HG03558 (cell line): ENCODE measurements at regions not wholly inside any gene's neighbourhood (a gene's known extent, or its start where the extent isn't known, plus 50 kb on each side); places are given as distances from the start of the nearest gene placed in this dataset.

Experiments
- ATAC-seq: cut with Tn5 transposase; IDR thresholded peaks from one replicate; pipeline ENCODE4 v1.9.1; 2021; ENCODE audit warnings: moderate number of reproducible peaks; ENCODE audit not compliant: unreplicated experiment; ENCODE audit errors: extremely low read depth

- no peak for ATAC-seq
Measured at GRCh38 chr7:45235905-45236304, 78.3 kb downstream of the RAMP3 start.

- no peak for ATAC-seq
Measured at GRCh38 chr7:45236666-45237065, 79.1 kb downstream of the RAMP3 start.

GRCh38 chr7:45237788-45238461 lies 80.3 kb downstream of the RAMP3 start:
- ATAC-seq: no peak

GRCh38 chr7:45238806-45239205 lies 81.2 kb downstream of the RAMP3 start:
- ATAC-seq: no peak

GRCh38 chr7:45239486-45239885 lies 81.9 kb downstream of the RAMP3 start:
- no peak for ATAC-seq

- ATAC-seq: no peak
Measured at GRCh38 chr7:45240273-45240771, 82.7 kb downstream of the RAMP3 start.

GRCh38 chr7:45240926-45241325 lies 83.3 kb downstream of the RAMP3 start:
- no peak for ATAC-seq

- ATAC-seq: no peak
Measured at GRCh38 chr7:45241339-45242109, 83.9 kb downstream of the RAMP3 start.

GRCh38 chr7:45242261-45242660 lies 84.7 kb downstream of the RAMP3 start:
- ATAC-seq: no peak

GRCh38 chr7:45242698-45243097 lies 85.1 kb downstream of the RAMP3 start:
- ATAC-seq: no peak

GRCh38 chr7:45244981-45245380 lies 87.4 kb downstream of the RAMP3 start:
- ATAC-seq: no peak

GRCh38 chr7:45246339-45246738 lies 88.7 kb downstream of the RAMP3 start:
- ATAC-seq: no peak

GRCh38 chr7:45252248-45252647 lies 94.7 kb downstream of the RAMP3 start:
- ATAC-seq: no peak

- ATAC-seq: no peak
Measured at GRCh38 chr7:45252857-45253256, 95.3 kb downstream of the RAMP3 start.

- ATAC-seq: no peak
Measured at GRCh38 chr7:45253368-45253767, 95.8 kb downstream of the RAMP3 start.

GRCh38 chr7:45255187-45255586 lies 97.6 kb downstream of the RAMP3 start:
- ATAC-seq: no peak

GRCh38 chr7:45256309-45256708 lies 98.7 kb downstream of the RAMP3 start:
- no peak for ATAC-seq

GRCh38 chr7:45256775-45257174 lies 99.2 kb downstream of the RAMP3 start:
- ATAC-seq: no peak

- ATAC-seq: no peak
Measured at GRCh38 chr7:45257284-45257683, 99.7 kb downstream of the RAMP3 start.

GRCh38 chr7:45258533-45259226 lies 101.1 kb downstream of the RAMP3 start:
- no peak for ATAC-seq

- no peak for ATAC-seq
Measured at GRCh38 chr7:45259227-45259596, 101.6 kb downstream of the RAMP3 start.
